H1 (cell line): ENCODE measurements at regions not wholly inside any gene's neighbourhood (a gene's known extent, or its start where the extent isn't known, plus 50 kb on each side); places are given as distances from the start of the nearest gene placed in this dataset.

Experiments
- ASH2L ChIP-seq: fragments of 200-600, 300-600 bp; sonication (generic); IDR thresholded peaks from one replicate; pipeline ENCODE4 v1.7.1; 2017; ENCODE audit warnings: low read length
- CHD7 ChIP-seq: fragments of 300-600 bp; sonication (generic); IDR thresholded peaks from 2 replicates; pipeline ENCODE4 v1.7.1; 2012; ENCODE audit warnings: low read length, moderate library complexity, mild to moderate bottlenecking, inconsistent platforms; ENCODE audit not compliant: insufficient replicate concordance
- CTCF ChIP-seq, 3 experiments: IDR thresholded peaks; 1 replicate in 2 of 3; 2 replicates in 1 of 3; pipeline versions ENCODE4 v1.5.1 to v1.6.1; 2011; ENCODE audit warnings: low read length in 3 of 3, mild to moderate bottlenecking in 3 of 3, inconsistent platforms in 2 of 3, low read depth in 1 of 3, moderate library complexity in 1 of 3; ENCODE audit not compliant: insufficient read depth in 1 of 3; ENCODE audit errors: control extremely low read depth in 1 of 3
- POU5F1 ChIP-seq: IDR thresholded peaks from 2 replicates; pipeline ENCODE4 v1.6.1; 2011; ENCODE audit warnings: low read depth, mild to moderate bottlenecking, low read length, moderate library complexity
- RNF2 ChIP-seq: fragments of 200-900, 300-1000 bp; sonication (generic); IDR thresholded peaks from 2 replicates; pipeline ENCODE4 v1.7.1; 2016; ENCODE audit warnings: borderline replicate concordance, low read depth, mild to moderate bottlenecking, antibody characterized with exemption, low read length; ENCODE audit not compliant: poor library complexity, severe bottlenecking; ENCODE audit errors: missing control alignments
- TAF7 ChIP-seq: optimal IDR thresholded peaks from 2 replicates; pipeline ENCODE3; 2011; ENCODE audit warnings: low read depth, mild to moderate bottlenecking, inconsistent platforms, low read length, moderate library complexity, borderline replicate concordance
- TEAD4 ChIP-seq: IDR thresholded peaks from 2 replicates; pipeline ENCODE4 v1.6.1; 2012; ENCODE audit warnings: low read depth, low read length, inconsistent platforms, mixed read lengths

GRCh38 chr2:200199576-200200263 is 106.8 kb upstream of the SPATS2L start (continued):
- TF ChIP-seq CTCF (IDR thresholded peaks at IDR 0.05; ENCODE audit: control extremely low read depth in 1 of 3, insufficient read depth in 1 of 3, low read depth in 1 of 3, low read length in 3 of 3) (peak; percentile 40 to 58 (median 48)), TEAD4 (no peak), RNF2 (no peak), CHD7 (no peak), POU5F1 (no peak), ASH2L (no peak), TAF7 (no peak)
